KMS-11 (cell line): ENCODE measurements at regions not wholly inside any gene's neighbourhood (a gene's known extent, or its start where the extent isn't known, plus 50 kb on each side); places are given as distances from the start of the nearest gene placed in this dataset.

ENCODE experiments used
- H2AFZ ChIP-seq: fragments of 200-600 bp; sonication (generic); 2 replicates; pipeline ENCODE4 v1.6.1; 2016; ENCODE audit warnings: antibody characterized with exemption, mixed run types, low read depth
- H3K27ac ChIP-seq: fragments of 200-600 bp; sonication (generic); 2 replicates; pipeline ENCODE4 v1.6.1; 2016; ENCODE audit warnings: mild to moderate bottlenecking, mixed run types
- H3K27me3 ChIP-seq: fragments of 200-600 bp; sonication (generic); 2 replicates; pipeline ENCODE4 v1.6.1; 2017; ENCODE audit warnings: mild to moderate bottlenecking, low read depth, mixed run types, moderate library complexity; ENCODE audit not compliant: insufficient read depth
- H3K36me3 ChIP-seq: fragments of 200-600 bp; sonication (generic); 2 replicates; pipeline ENCODE4 v1.6.1; 2017; ENCODE audit warnings: mild to moderate bottlenecking, mixed run types; ENCODE audit not compliant: insufficient read depth
- H3K4me1 ChIP-seq: fragments of 200-600 bp; sonication (generic); 2 replicates; pipeline ENCODE4 v1.6.1; 2016; ENCODE audit warnings: mild to moderate bottlenecking, low read depth, mixed run types; ENCODE audit not compliant: poor library complexity, severe bottlenecking
- H3K4me2 ChIP-seq: fragments of 200-600 bp; sonication (generic); 2 replicates; pipeline ENCODE4 v1.7.0; 2016; ENCODE audit warnings: mild to moderate bottlenecking, mixed run types
- H3K4me3 ChIP-seq: fragments of 200-600 bp; sonication (generic); IDR thresholded peaks from 2 replicates; pipeline ENCODE4 v1.6.1; 2017; ENCODE audit warnings: low read depth, low read length, mixed read lengths; ENCODE audit not compliant: insufficient read depth
- H3K79me2 ChIP-seq: fragments of 200-600 bp; sonication (generic); 2 replicates; pipeline ENCODE4 v1.6.1; 2016; ENCODE audit warnings: low read depth, mixed run types; ENCODE audit not compliant: insufficient read depth
- H3K9ac ChIP-seq: fragments of 200-600 bp; sonication (generic); 2 replicates; pipeline ENCODE4 v1.6.1; 2016; ENCODE audit warnings: mild to moderate bottlenecking, mixed run types
- H4K20me1 ChIP-seq: fragments of 200-600 bp; sonication (generic); 2 replicates; pipeline ENCODE4 v1.6.1; 2016; ENCODE audit warnings: mild to moderate bottlenecking, mixed run types; ENCODE audit not compliant: insufficient read depth
- CTCF ChIP-seq: fragments of 200-600 bp; sonication (generic); conservative IDR thresholded peaks from 2 replicates; pipeline ENCODE4 v1.6.1; 2017; ENCODE audit warnings: low read depth, mild to moderate bottlenecking, antibody characterized with exemption, low read length, moderate library complexity, mixed read lengths

GRCh38 chr2:147135376-147135775 is 709.5 kb upstream of the ACVR2A start:
- H3K27ac ChIP-seq = no peak overlapping the region
- H3K9ac ChIP-seq = no peak overlapping the region
- no peak for TF ChIP-seq CTCF
- H3K4me3 ChIP-seq = no peak overlapping the region
- H2AFZ ChIP-seq = no peak overlapping the region
- H4K20me1 ChIP-seq = no peaks in the 10 kb centered on the region
- no peaks in the 10 kb centered on the region for H3K36me3 ChIP-seq
- H3K4me1 ChIP-seq = no peaks in the 10 kb centered on the region
- H3K79me2 ChIP-seq = no peaks in the 10 kb centered on the region
- H3K4me2 ChIP-seq = no peak overlapping the region
- no peaks in the 10 kb centered on the region for H3K27me3 ChIP-seq

- H3K9ac ChIP-seq = no peak overlapping the region
- no peak overlapping the region for H2AFZ ChIP-seq
- no peaks in the 10 kb centered on the region for H4K20me1 ChIP-seq
- H3K36me3 ChIP-seq = no peaks in the 10 kb centered on the region
- no peaks in the 10 kb centered on the region for H3K4me1 ChIP-seq
- TF ChIP-seq CTCF = no peak
- no peaks in the 10 kb centered on the region for H3K27me3 ChIP-seq
- H3K27ac ChIP-seq = no peak overlapping the region
- H3K4me2 ChIP-seq = no peak overlapping the region
- no peaks in the 10 kb centered on the region for H3K79me2 ChIP-seq
- H3K4me3 ChIP-seq = no peak overlapping the region
These were observed 711.4 kb upstream of the ACVR2A start for GRCh38 chr2:147133286-147133908.

GRCh38 chr2:147125145-147125544 is 719.7 kb upstream of the ACVR2A start:
- no peak for TF ChIP-seq CTCF
- Histone ChIP-seq H3K4me1 (no peaks in the 10 kb centered on the region), H3K27ac (no peak overlapping the region), H3K4me2 (no peak overlapping the region), H3K79me2 (no peaks in the 10 kb centered on the region), H4K20me1 (no peaks in the 10 kb centered on the region), H2AFZ (no peak overlapping the region), H3K27me3 (no peaks in the 10 kb centered on the region), H3K36me3 (no peaks in the 10 kb centered on the region), H3K4me3 (no peak overlapping the region), H3K9ac (no peak overlapping the region)

GRCh38 chr2:147122944-147123343 is 721.9 kb upstream of the ACVR2A start:
- Histone ChIP-seq H3K4me2 (no peak overlapping the region), H4K20me1 (no peaks in the 10 kb centered on the region), H3K9ac (no peak overlapping the region), H3K4me1 (no peaks in the 10 kb centered on the region), H2AFZ (no peak overlapping the region), H3K36me3 (no peaks in the 10 kb centered on the region), H3K27me3 (no peaks in the 10 kb centered on the region), H3K4me3 (no peak overlapping the region), H3K27ac (no peak overlapping the region), H3K79me2 (no peaks in the 10 kb centered on the region)
- no peak for TF ChIP-seq CTCF
